GM12878 (cell line): ENCODE measurements at regions not wholly inside any gene's neighbourhood (a gene's known extent, or its start where the extent isn't known, plus 50 kb on each side); places are given as distances from the start of the nearest gene placed in this dataset.

ENCODE experiments used
- ATAC-seq: fragments of 200-7000 bp; cut with Tn5 transposase; 3 replicates; pipeline ENCODE4 v1.9.1; 2020; ENCODE audit warnings: mild to moderate bottlenecking, moderate library complexity
- BruUV-seq: library from RNA; stranded (reverse); fragments of 400-500 nt; replicated peaks from 2 replicates; lab custom pipeline; 2021; lab: Mats Ljungman, UMichigan
- CTCF ChIA-PET: fragments of 300-600 bp; sonication (Branson Sonifier 250); formaldehyde crosslinking; extraction: SDS; loops from one replicate; lab custom pipeline; 2021; ENCODE audit warnings: inconsistent platforms; lab: Yijun Ruan, JAX
- POLR2A ChIA-PET: fragments of 350-600 bp; formaldehyde crosslinking; extraction: SDS; loops from one replicate; lab custom pipeline; 2021; ENCODE audit warnings: inconsistent platforms; lab: Charles Lee
- RAD21 ChIA-PET: fragments of 300-600 bp; sonication (Branson Sonifier 250); formaldehyde crosslinking; loops from one replicate; lab custom pipeline; 2023; ENCODE audit warnings: antibody characterized with exemption; ENCODE audit not compliant: unreplicated experiment; lab: Charles Lee
- SMC1A ChIA-PET: fragments of 300-600 bp; sonication (Branson Sonifier 250); formaldehyde crosslinking; loops from one replicate; lab custom pipeline; 2023; ENCODE audit not compliant: unreplicated experiment, uncharacterized antibody; lab: Charles Lee
- DNase-seq: peaks from one replicate; pipeline ENCODE4 v3.0.0-alpha.2; 2011; ENCODE audit warnings: low read depth, low spot score
- FAIRE-seq: peaks from 3 replicates; lab custom pipeline; 2011; peaks lifted over from hg19 to GRCh38; lab: Jason Lieb, UNC
- H2AFZ ChIP-seq: 2 replicates; pipeline ENCODE4 v1.6.0; 2011; ENCODE audit warnings: low read depth, low read length, control low read depth; ENCODE audit not compliant: control insufficient read depth
- H3K27ac ChIP-seq: 2 replicates; pipeline ENCODE4 v1.5.1; 2011; ENCODE audit warnings: control low read depth; ENCODE audit not compliant: control insufficient read depth, insufficient read depth
- H3K27me3 ChIP-seq, 2 experiments: replicated peaks in 1 of 2; 2 replicates each; pipeline versions ENCODE4 v1.6.0 to v1.6.1; 2011; ENCODE audit warnings: low read length in 1 of 2; ENCODE audit not compliant: control insufficient read depth in 2 of 2, insufficient read depth in 2 of 2
- H3K36me3 ChIP-seq, 2 experiments: 2 replicates each; pipeline ENCODE4 v1.5.1; 2011; ENCODE audit warnings: low read length in 1 of 2; ENCODE audit not compliant: control insufficient read depth in 2 of 2, insufficient read depth in 2 of 2
- H3K4me1 ChIP-seq: 2 replicates; pipeline ENCODE4 v1.6.1; 2011; ENCODE audit warnings: mild to moderate bottlenecking, low read length, moderate library complexity, mixed read lengths; ENCODE audit not compliant: control insufficient read depth, insufficient read depth
- H3K4me2 ChIP-seq: 2 replicates; pipeline ENCODE4 v1.6.0; 2011; ENCODE audit warnings: control low read depth; ENCODE audit not compliant: control insufficient read depth, insufficient read depth
- H3K4me3 ChIP-seq: fragments of 200-600 bp; sonication (generic); 2 replicates; pipeline ENCODE4 v1.5.1; 2016
- H3K79me2 ChIP-seq: 2 replicates; pipeline ENCODE4 v1.6.0; 2011; ENCODE audit warnings: low read length; ENCODE audit not compliant: control insufficient read depth, insufficient read depth
- H3K9ac ChIP-seq: 2 replicates; pipeline ENCODE4 v1.8.0; 2011; ENCODE audit warnings: low read length, control low read depth, mixed read lengths; ENCODE audit not compliant: control insufficient read depth, insufficient read depth
- H3K9me3 ChIP-seq: replicated peaks from 3 replicates; pipeline ENCODE4 v1.5.1; 2011; ENCODE audit warnings: mild to moderate bottlenecking, low read length; ENCODE audit not compliant: control insufficient read depth, insufficient read depth
- H4K20me1 ChIP-seq: 2 replicates; pipeline ENCODE4 v1.6.0; 2011; ENCODE audit not compliant: control insufficient read depth, insufficient read depth
- BHLHE40 ChIP-seq, 2 experiments: fragments of 450-650 bp in 1 of 2; IDR thresholded peaks; 2 replicates each; pipeline ENCODE4 v1.6.1; 2011 to 2017; ENCODE audit warnings: low read depth in 2 of 2, borderline replicate concordance in 1 of 2, improper control_type of control experiment in 1 of 2, low read length in 1 of 2, mild to moderate bottlenecking in 1 of 2
- ELK1 ChIP-seq: IDR thresholded peaks from 2 replicates; pipeline ENCODE4 v1.6.1; 2012; ENCODE audit warnings: low read depth, low read length, improper control_type of control experiment
- HCFC1 ChIP-seq: fragments of 150-350 bp; IDR thresholded peaks from 2 replicates; pipeline ENCODE4 v1.6.1; 2014; ENCODE audit warnings: low read length
- MEF2A ChIP-seq: IDR thresholded peaks from 2 replicates; pipeline ENCODE4 v1.6.1; 2011; ENCODE audit warnings: low read depth, mild to moderate bottlenecking, low read length, moderate library complexity; ENCODE audit not compliant: insufficient read depth
- NR2F1 ChIP-seq: fragments of 450-650 bp; conservative IDR thresholded peaks from 2 replicates; pipeline ENCODE4 v1.6.1; 2017; ENCODE audit warnings: mild to moderate bottlenecking
- POLR2AphosphoS2 ChIP-seq: IDR thresholded peaks from 2 replicates; pipeline ENCODE4 v1.6.1; 2011; ENCODE audit warnings: low read depth, mild to moderate bottlenecking, low read length, improper control_type of control experiment, moderate library complexity
- RAD51 ChIP-seq: fragments of 450-650 bp; IDR thresholded peaks from 2 replicates; pipeline ENCODE4 v1.6.1; 2016; ENCODE audit warnings: moderate library complexity, mild to moderate bottlenecking, inconsistent platforms
- SREBF1 ChIP-seq: IDR thresholded peaks from 2 replicates; pipeline ENCODE4 v1.6.1; 2012; ENCODE audit warnings: mild to moderate bottlenecking, low read length
- TBL1XR1 ChIP-seq: IDR thresholded peaks from 2 replicates; pipeline ENCODE4 v1.6.1; 2012; ENCODE audit warnings: low read depth, low read length, improper control_type of control experiment
- WRNIP1 ChIP-seq: IDR thresholded peaks from 2 replicates; pipeline ENCODE4 v1.6.1; 2011; ENCODE audit warnings: low read depth, low read length, improper control_type of control experiment, borderline replicate concordance
- ZBTB33 ChIP-seq: fragments of 450-650 bp; IDR thresholded peaks from 2 replicates; pipeline ENCODE4 v1.6.1; 2017; ENCODE audit warnings: mild to moderate bottlenecking
- ZNF622 ChIP-seq: fragments of 450-650 bp; IDR thresholded peaks from 2 replicates; pipeline ENCODE4 v1.6.1; 2017; ENCODE audit warnings: mild to moderate bottlenecking, inconsistent platforms
- WGBS: methylation state at CpG from one replicate; pipeline ENCODE4 v1.1.6; 2016; ENCODE audit warnings: low lambda C conversion rate; ENCODE audit not compliant: insufficient replicate concordance, insufficient coverage; ENCODE audit errors: missing lambda C conversion rate; 5-methylcytosine and 5-hydroxymethylcytosine counted together
- in situ Hi-C: fragments of 300-500 bp; cut with MboI; formaldehyde crosslinking; loops from 9 replicates; pipeline ENCODE4 v1.14.3; 2018; ENCODE audit warnings: mixed read lengths
- intact Hi-C: fragments of 100-400 bp; cut with micrococcal nuclease; formaldehyde crosslinking; loops from one replicate; pipeline ENCODE4 v1.14.2; 2022; ENCODE audit not compliant: unreplicated experiment

- no peak overlapping the region for H3K9ac ChIP-seq
- H2AFZ ChIP-seq, result no peak overlapping the region
- ChIA-PET SMC1A (no interaction called here), RAD21 (no interaction called here), POLR2A (no interaction called here), CTCF (no interaction called here)
- no peak overlapping the region for H3K4me2 ChIP-seq
- no peak for TF ChIP-seq POLR2AphosphoS2
- no peak for TF ChIP-seq WRNIP1
- TF ChIP-seq SREBF1, result no peak
- no peak for TF ChIP-seq NR2F1
- no peak for TF ChIP-seq TBL1XR1
- no peak for TF ChIP-seq ZNF622
- TF ChIP-seq BHLHE40 (IDR thresholded peaks at IDR 0.05; ENCODE audit: borderline replicate concordance in 1 of 2, low read depth in 2 of 2, low read length in 1 of 2), result no peak
- TF ChIP-seq MEF2A, result no peak
- TF ChIP-seq ELK1, result no peak
- no peak for TF ChIP-seq RAD51
- no peak for TF ChIP-seq HCFC1
- no peak for TF ChIP-seq ZBTB33
- H3K79me2 ChIP-seq, result no peaks in the 10 kb centered on the region
- 16% methylated on average over 9 of the region's 9 CpGs for WGBS
- FAIRE-seq (no peak), ATAC-seq (no peak), DNase-seq (no peak)
- no peaks in the 10 kb centered on the region for H3K36me3 ChIP-seq
- no peak overlapping the region for H3K4me3 ChIP-seq
- no peaks in the 10 kb centered on the region for H3K4me1 ChIP-seq
- in situ Hi-C loops, result no loop called here
- H4K20me1 ChIP-seq, result no peaks in the 10 kb centered on the region
- no peak overlapping the region for H3K27ac ChIP-seq
- H3K27me3 ChIP-seq, result no peaks in the 10 kb centered on the region
- no TSS peak for BruUV-seq
- H3K9me3 ChIP-seq, result no peaks in the 10 kb centered on the region
- intact Hi-C loops, result loop anchor here (5.0 kb wide), 1 partner anchor 1627 kb away; no protein-coding TSS in a partner anchor
These were observed 171.1 kb downstream of the SALL1 start for GRCh38 chr16:50979806-50980620.
